Mesodermal cell (in vitro differentiated cells): ENCODE measurements at regions not wholly inside any gene's neighbourhood (a gene's known extent, or its start where the extent isn't known, plus 50 kb on each side); places are given as distances from the start of the nearest gene placed in this dataset.
"Not testable (repeated sequence)": the region's sequence is repeated elsewhere in the genome, so short reads cannot be mapped to it uniquely, and the experiment has no call there.

Experiments used
- H3K27ac ChIP-seq: 2 replicates; pipeline ENCODE4 v1.7.0; 2013; ENCODE audit warnings: mild to moderate bottlenecking, low read depth, low read length, moderate library complexity; ENCODE audit not compliant: severe bottlenecking
- H3K36me3 ChIP-seq: 2 replicates; pipeline ENCODE4 v1.7.1; 2013; ENCODE audit warnings: mild to moderate bottlenecking, low read length, moderate library complexity; ENCODE audit not compliant: control insufficient read depth, insufficient read depth
- H3K4me1 ChIP-seq: one replicate; pipeline ENCODE4 v1.7.1; 2013; ENCODE audit warnings: mild to moderate bottlenecking, low read length; ENCODE audit not compliant: insufficient read depth, control insufficient read depth, poor library complexity, severe bottlenecking
- H3K4me3 ChIP-seq: 2 replicates; pipeline ENCODE4 v1.7.0; 2013; ENCODE audit warnings: low read length, control low read depth, mild to moderate bottlenecking; ENCODE audit not compliant: insufficient read depth, poor library complexity, severe bottlenecking; ENCODE audit errors: extremely low read depth
- H3K9me3 ChIP-seq: 2 replicates; pipeline ENCODE4 v1.7.1; 2013; ENCODE audit warnings: mild to moderate bottlenecking, low read length, moderate library complexity; ENCODE audit not compliant: control insufficient read depth
- WGBS, 2 experiments: methylation state at CpG; one replicate each; pipeline ENCODE4 v1.1.5; 2013; ENCODE audit warnings: missing lambda C conversion rate in 2 of 2; ENCODE audit not compliant: insufficient coverage in 2 of 2; 5-methylcytosine and 5-hydroxymethylcytosine counted together

DNA sequence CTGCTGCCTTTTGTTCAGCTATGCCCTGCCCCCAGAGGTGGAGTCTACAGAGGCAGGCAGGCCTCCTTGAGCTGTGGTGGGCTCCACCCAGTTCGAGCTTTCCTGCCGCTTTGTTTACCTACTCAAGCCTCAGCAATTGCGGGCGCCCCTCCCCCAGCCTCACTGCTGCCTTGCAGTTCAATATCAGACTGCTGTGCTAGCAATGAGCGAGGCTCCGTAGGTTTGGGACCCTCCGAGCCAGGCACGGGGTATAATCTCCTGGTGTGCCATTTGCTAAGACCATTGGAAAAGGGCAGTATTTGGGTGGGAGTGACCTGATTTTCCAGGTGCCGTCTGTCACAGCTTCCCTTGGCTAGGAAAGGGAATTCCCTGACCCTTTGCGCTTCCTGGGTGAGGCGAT lies 51.9 kb downstream of the DIPK2A start:
- WGBS, 2 experiments = 89 to 96% methylated on average over 9 of the region's 11 CpGs
- H3K4me1 ChIP-seq, H3K4me3 ChIP-seq, H3K36me3 ChIP-seq, H3K27ac ChIP-seq, H3K9me3 ChIP-seq: not testable (repeated sequence)

DNA sequence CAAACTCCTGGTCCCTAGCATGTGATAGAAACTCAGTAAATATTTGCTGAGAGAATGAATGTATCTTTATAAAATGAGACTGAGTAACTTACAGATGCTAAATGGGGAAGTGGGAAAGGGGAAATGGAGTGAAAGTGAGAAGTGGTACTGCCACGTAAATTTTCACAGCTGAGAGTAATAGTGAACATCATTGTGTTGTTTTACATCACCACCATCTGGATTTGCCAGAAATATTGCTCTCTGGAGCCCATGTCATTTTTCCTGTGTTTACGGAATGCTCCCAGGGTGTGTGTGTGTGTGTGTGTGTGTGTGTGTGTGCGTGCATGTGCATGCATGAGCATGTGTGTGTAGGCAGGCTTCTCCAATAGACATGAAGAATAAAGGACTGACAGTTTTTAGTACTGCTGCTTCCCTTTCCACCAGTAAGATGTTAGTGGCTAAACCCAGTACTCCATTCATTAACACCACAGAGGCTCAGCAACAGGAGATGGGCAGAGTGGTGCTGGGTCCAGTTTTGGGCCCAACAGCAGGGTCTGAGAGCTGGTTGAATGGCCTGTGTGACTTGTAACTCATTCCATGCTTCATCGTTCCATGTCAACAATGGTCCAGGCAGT lies 57.3 kb downstream of the DIPK2A start:
- WGBS, 2 experiments = 90 to 100% methylated on average over 1 to 3 of the region's 4 CpGs

DNA sequence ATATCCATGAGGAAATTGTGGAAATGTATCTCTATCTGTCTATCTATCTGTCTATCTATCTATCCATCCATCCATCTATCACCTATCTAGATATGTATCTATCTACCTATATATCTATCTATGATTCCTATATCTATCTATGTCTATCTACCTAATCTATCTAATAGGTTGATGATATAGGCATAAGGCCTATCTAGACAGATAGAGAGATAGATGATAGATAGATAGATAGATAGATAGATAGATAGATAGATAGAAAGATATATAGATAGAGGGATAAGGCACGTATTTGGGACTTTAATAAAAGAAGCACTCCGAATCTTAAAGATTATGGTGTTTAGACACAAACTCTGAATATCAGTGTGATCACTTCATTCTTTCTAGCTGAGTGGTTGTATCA lies 58.1 kb downstream of the DIPK2A start:
- WGBS, 2 experiments = 72 to 100% methylated on average over 2 of the region's 2 CpGs
- H3K4me1 ChIP-seq = no peaks in the 10 kb centered on the region
- H3K9me3 ChIP-seq = no peaks in the 10 kb centered on the region
- H3K27ac ChIP-seq = no peak overlapping the region
- no peaks in the 10 kb centered on the region for H3K36me3 ChIP-seq
- no peak overlapping the region for H3K4me3 ChIP-seq

More for the DNA sequence above, 57.3 kb downstream of the DIPK2A start:
- Histone ChIP-seq H3K4me3 (no peak overlapping the region), H3K4me1 (no peaks in the 10 kb centered on the region), H3K27ac (no peak overlapping the region), H3K36me3 (no peaks in the 10 kb centered on the region), H3K9me3 (no peaks in the 10 kb centered on the region)

DNA sequence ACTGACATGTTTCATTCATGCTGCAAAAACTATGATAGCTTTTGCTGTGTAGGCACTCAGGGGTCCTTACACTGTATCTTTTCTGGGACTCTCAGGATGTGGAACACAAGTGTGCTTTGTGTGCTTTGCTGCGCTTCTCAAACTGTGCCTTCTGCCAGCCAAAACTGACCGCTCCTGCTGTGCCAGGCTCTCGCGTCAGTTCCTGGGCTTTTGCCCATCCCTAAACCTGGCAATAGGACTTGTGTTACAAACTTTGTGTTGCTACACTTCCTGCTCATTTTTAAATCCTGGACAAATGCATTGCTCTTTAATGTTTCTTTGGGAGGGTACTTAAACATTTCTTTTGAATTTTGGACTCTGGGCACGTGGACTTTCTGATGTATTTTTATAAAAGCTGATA lies 60.3 kb downstream of the DIPK2A start:
- 91 to 100% methylated on average over 2 to 4 of the region's 5 CpGs for WGBS, 2 experiments

DNA sequence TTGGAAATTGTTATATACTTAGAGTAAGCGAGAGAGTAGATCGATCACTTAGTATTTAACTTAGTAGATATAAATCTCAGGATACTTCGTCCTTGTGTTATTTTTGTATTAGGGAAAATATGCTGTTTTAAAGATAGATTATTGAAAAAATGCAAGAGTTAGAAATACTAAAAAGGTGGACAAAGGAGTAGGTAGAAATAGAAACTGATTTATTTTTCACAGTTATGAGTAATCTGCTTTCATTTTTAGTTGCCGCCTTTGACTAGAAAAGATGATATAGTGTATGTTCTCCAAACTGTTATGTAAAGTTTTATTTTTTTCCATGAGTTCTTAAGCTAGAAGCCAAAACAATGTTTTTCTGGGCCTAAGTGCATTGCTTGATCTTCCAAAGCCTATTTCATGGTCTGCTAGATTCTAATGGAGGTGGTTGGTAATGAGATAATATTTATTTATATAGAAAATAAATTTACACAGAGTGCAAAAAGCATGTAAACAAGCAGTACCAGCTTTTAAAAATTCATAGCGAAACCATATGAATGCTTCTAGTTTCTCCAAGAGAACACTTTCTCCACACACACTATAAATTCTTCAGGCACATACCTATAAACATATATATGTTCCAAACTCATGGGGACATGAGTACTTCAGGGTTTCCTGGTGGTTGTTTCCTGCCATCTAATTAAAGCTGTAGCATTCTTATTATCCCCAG lies 61.1 kb downstream of the DIPK2A start:
- WGBS, 2 experiments = 93 to 100% methylated on average over 1 to 2 of the region's 5 CpGs
- no peaks in the 10 kb centered on the region for H3K36me3 ChIP-seq
- no peaks in the 10 kb centered on the region for H3K4me1 ChIP-seq
- no peaks in the 10 kb centered on the region for H3K9me3 ChIP-seq
- no peak overlapping the region for H3K27ac ChIP-seq
- H3K4me3 ChIP-seq = no peak overlapping the region

More for the DNA sequence above, 60.3 kb downstream of the DIPK2A start:
- H3K4me3 ChIP-seq = no peak overlapping the region
- no peaks in the 10 kb centered on the region for H3K4me1 ChIP-seq
- H3K36me3 ChIP-seq = no peaks in the 10 kb centered on the region
- H3K27ac ChIP-seq = no peak overlapping the region
- no peaks in the 10 kb centered on the region for H3K9me3 ChIP-seq

DNA sequence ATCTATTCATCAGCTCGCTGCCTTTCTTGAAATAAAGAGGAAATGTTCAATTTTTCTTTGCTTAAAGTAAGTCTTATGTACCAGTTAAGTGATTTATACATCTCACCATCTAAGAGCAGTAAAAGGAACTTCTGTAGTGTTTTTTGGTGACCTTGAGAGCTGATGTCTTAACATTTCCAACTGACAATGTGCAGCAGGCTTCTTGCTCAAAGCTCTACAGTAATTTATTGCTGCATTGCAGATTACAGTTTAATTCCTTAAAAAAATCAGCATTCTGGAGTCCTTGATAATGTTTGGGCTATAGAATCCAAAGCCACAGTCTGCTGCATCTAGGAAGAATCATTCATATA lies 61.6 kb downstream of the DIPK2A start:
- Histone ChIP-seq H3K4me3 (no peak overlapping the region), H3K27ac (no peak overlapping the region), H3K9me3 (no peaks in the 10 kb centered on the region), H3K4me1 (no peaks in the 10 kb centered on the region), H3K36me3 (no peaks in the 10 kb centered on the region)
- WGBS, 2 experiments = no CpG with 5 or more reads among the region's 1 CpG

GRCh38 chr3:144033863-144034262 lies 62.2 kb downstream of the DIPK2A start:
- WGBS, 2 experiments = no CpG with 5 or more reads among the region's 1 CpG
- H3K4me3 ChIP-seq = no peak overlapping the region
- H3K27ac ChIP-seq = no peak overlapping the region
- no peaks in the 10 kb centered on the region for H3K9me3 ChIP-seq
- H3K36me3 ChIP-seq = no peaks in the 10 kb centered on the region
- H3K4me1 ChIP-seq = no peaks in the 10 kb centered on the region

DNA sequence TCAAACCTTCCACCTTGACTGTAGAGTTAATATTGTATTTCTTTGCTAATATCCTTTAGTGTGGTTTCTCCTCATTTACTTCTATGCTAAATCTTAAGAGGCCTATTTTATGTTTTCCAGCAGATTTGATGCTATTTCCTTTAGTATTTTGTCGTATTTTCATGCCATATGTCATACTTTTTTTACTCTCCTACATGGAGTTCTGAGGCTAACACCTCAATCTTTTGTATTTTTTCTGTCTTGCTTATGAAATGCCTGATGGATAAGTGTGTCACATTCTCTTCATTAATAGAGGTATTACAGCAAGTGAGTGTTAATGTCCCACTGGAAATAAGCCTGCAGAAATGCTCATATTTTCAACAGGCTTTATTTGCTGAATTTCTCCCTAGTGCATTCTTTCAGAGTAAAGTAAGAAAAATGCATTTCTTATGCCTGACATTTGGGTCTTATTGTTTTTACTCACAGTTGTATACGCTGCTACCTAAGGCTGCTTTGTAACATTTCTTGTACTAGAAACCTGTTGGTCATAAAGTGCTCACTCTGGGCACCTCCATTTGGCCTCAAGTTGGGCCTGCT lies 63.2 kb downstream of the DIPK2A start:
- no peak overlapping the region for H3K4me3 ChIP-seq
- 100% methylated on average over 1 of the region's 2 CpGs for whole genome bisulfite sequencing, 2 experiments
- no peaks in the 10 kb centered on the region for H3K9me3 ChIP-seq
- H3K36me3 ChIP-seq = no peaks in the 10 kb centered on the region
- no peak overlapping the region for H3K27ac ChIP-seq
- no peaks in the 10 kb centered on the region for H3K4me1 ChIP-seq

- Histone ChIP-seq H3K9me3 (no peaks in the 10 kb centered on the region), H3K4me1 (no peaks in the 10 kb centered on the region), H3K36me3 (no peaks in the 10 kb centered on the region), H3K27ac (no peak overlapping the region), H3K4me3 (no peak overlapping the region)
- WGBS, 2 experiments = no CpG with 5 or more reads among the region's 1 CpG
Observed at GRCh38 chr3:144036498-144036897, 64.9 kb downstream of the DIPK2A start.

DNA sequence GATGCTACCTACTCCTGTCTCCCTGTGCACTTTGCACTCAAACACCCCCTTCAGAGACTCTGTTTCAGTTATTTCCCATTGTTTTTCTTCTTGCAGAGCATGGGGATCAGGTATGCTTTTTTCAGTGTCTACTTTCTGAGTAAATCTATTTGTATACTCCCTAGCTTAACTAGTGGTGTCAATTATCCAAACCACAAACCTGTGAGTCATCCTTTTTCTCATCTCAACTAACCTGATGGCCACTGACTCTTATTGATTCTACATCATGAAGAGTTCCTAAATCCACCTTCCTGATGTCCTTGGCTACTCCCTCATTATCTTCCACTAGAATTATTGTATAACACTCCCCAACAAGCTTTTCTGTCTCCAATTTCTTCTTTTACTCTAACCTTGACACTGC lies 68.0 kb downstream of the DIPK2A start:
- Histone ChIP-seq H3K4me3 (no peak overlapping the region), H3K36me3 (no peaks in the 10 kb centered on the region), H3K27ac (no peak overlapping the region)

DNA sequence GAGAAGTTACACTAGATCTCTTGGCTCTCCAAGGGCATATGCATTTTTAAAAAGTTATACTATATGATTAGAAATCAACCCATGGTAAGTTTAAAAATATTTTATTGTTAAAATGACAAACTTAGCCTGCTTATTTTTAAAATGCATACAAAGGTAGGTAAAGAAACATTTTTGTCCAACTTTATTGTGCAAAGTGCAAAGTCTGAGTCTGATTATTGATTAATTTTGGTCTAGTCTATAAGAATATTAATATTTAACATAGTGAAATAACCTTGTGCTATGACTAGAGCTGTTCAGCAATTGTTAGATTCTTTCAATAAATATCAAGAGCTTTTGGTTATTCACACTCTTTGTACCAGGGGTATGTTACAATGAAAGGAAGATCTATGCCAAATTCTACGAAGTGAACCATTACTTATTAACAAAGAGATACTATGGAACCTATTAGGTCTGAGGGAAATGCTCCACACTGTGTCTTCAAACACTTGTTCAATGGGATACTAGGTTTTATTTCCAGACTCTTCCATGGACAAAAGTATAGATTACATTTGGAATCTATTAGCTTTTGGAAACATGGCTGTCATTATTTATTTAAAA lies 70.4 kb downstream of the DIPK2A start:
- WGBS, 2 experiments = no CpG with 5 or more reads among the region's 1 CpG
- H3K9me3 ChIP-seq = no peaks in the 10 kb centered on the region

More for the DNA sequence above, 68.0 kb downstream of the DIPK2A start:
- no peaks in the 10 kb centered on the region for H3K4me1 ChIP-seq
- no peaks in the 10 kb centered on the region for H3K9me3 ChIP-seq

More for the DNA sequence above, 70.4 kb downstream of the DIPK2A start:
- H3K36me3 ChIP-seq = no peaks in the 10 kb centered on the region
- no peak overlapping the region for H3K27ac ChIP-seq
- H3K4me3 ChIP-seq = no peak overlapping the region
- H3K4me1 ChIP-seq = no peaks in the 10 kb centered on the region
